Transverse colon (tissue), 4 donors: ENCODE measurements at regions not wholly inside any gene's neighbourhood (a gene's known extent, or its start where the extent isn't known, plus 50 kb on each side); places are given as distances from the start of the nearest gene placed in this dataset.

Experiments
- DNase-seq: peaks from one replicate; pipeline ENCODE4 v3.0.0-alpha.2; 2019
- H3K27ac ChIP-seq, 4 donors: fragments of 200-600 bp; sonication (generic); 2 replicates each; pipeline ENCODE4 v1.5.1; 2016 to 2018; ENCODE audit warnings: inconsistent platforms in 4 of 4
- H3K27me3 ChIP-seq: fragments of 200-600 bp; sonication (generic); 2 replicates; pipeline ENCODE4 v1.5.1; 2017; ENCODE audit warnings: inconsistent platforms
- H3K36me3 ChIP-seq, 4 donors: fragments of 200-600 bp; sonication (generic); 2 replicates each; pipeline ENCODE4 v1.5.1; 2017 to 2019; ENCODE audit warnings: inconsistent platforms in 4 of 4
- H3K4me1 ChIP-seq, 4 donors: fragments of 200-600 bp; sonication (generic); 2 replicates each; pipeline ENCODE4 v1.5.1; 2017 to 2020; ENCODE audit warnings: inconsistent platforms in 4 of 4
- H3K4me3 ChIP-seq, 4 donors: fragments of 200-600 bp; sonication (generic); 1 replicate in 1 of 4; 2 replicates in 3 of 4; pipeline versions ENCODE4 v1.5.1 to v1.6.1; 2017 to 2019; ENCODE audit warnings: inconsistent platforms in 4 of 4
- H3K9me3 ChIP-seq, 2 donors: fragments of 200-600 bp; sonication (generic); 2 replicates each; pipeline ENCODE4 v1.5.1; 2017 to 2019; ENCODE audit warnings: inconsistent platforms in 2 of 2
- EP300 ChIP-seq: sonication (generic); formaldehyde crosslinking; IDR thresholded peaks from one replicate; pipeline ENCODE4 v1.6.1; 2017; ENCODE audit warnings: antibody characterized with exemption, low read depth
- POLR2A ChIP-seq: fragments of 450-650 bp; IDR thresholded peaks from one replicate; pipeline ENCODE4 v1.6.1; 2016; ENCODE audit warnings: antibody characterized with exemption, mild to moderate bottlenecking, moderate library complexity
- POLR2AphosphoS5 ChIP-seq, 3 donors: sonication (generic); formaldehyde crosslinking; IDR thresholded peaks; one replicate each; pipeline ENCODE4 v1.6.1; 2016; ENCODE audit warnings: antibody characterized with exemption in 3 of 3
- WGBS, 2 donors: methylation state at CpG; one replicate each; pipeline ENCODE4 v1.1.5; 2018; ENCODE audit warnings: low coverage in 1 of 2; 5-methylcytosine and 5-hydroxymethylcytosine counted together
- in situ Hi-C, 4 donors: fragments of 200-750 bp; cut with MboI; loops; one replicate each; pipeline versions ENCODE4 v1.15.0 to v1.15.1; 2017; ENCODE audit warnings: low sequenced_read_pairs in 3 of 4, low pct_ligation_motif_present in 1 of 4, low pct_unique_long_range_greater_than_20kb in 1 of 4
- intact Hi-C: fragments of 100-400 bp; cut with DNase I; formaldehyde crosslinking; loops from one replicate; pipeline ENCODE4 v1.15.1; 2023; ENCODE audit warnings: low total_unique reads
- TF ChIP-seq, protein P1 (sequence below), 5 experiments: fragments of 200-600 bp in 3 of 5; fragments of 450-650 bp in 2 of 5; sonication (generic) in 3 of 5; IDR thresholded peaks; 1 replicate in 2 of 5; 2 replicates in 3 of 5; pipeline ENCODE4 v1.5.1; 2016 to 2017; ENCODE audit warnings: antibody characterized with exemption in 5 of 5, inconsistent platforms in 3 of 5, mild to moderate bottlenecking in 2 of 5, moderate library complexity in 1 of 5

- H3K9me3 ChIP-seq = no peaks in the 10 kb centered on the region
- 57 to 69% methylated on average over 2 of the region's 2 CpGs for WGBS, 2 donors
- TF ChIP-seq, protein P1, sequence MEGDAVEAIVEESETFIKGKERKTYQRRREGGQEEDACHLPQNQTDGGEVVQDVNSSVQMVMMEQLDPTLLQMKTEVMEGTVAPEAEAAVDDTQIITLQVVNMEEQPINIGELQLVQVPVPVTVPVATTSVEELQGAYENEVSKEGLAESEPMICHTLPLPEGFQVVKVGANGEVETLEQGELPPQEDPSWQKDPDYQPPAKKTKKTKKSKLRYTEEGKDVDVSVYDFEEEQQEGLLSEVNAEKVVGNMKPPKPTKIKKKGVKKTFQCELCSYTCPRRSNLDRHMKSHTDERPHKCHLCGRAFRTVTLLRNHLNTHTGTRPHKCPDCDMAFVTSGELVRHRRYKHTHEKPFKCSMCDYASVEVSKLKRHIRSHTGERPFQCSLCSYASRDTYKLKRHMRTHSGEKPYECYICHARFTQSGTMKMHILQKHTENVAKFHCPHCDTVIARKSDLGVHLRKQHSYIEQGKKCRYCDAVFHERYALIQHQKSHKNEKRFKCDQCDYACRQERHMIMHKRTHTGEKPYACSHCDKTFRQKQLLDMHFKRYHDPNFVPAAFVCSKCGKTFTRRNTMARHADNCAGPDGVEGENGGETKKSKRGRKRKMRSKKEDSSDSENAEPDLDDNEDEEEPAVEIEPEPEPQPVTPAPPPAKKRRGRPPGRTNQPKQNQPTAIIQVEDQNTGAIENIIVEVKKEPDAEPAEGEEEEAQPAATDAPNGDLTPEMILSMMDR (IDR thresholded peaks at IDR 0.05) = no peak
- TF ChIP-seq POLR2AphosphoS5 (IDR thresholded peaks at IDR 0.05) = no peak
- no peak for TF ChIP-seq EP300
- no peak for TF ChIP-seq POLR2A
- DNase-seq = no peak
- H3K27me3 ChIP-seq = no peaks in the 10 kb centered on the region
- intact Hi-C loops (no loop called here), in situ Hi-C loops (loop anchor here in 1 of 4 donors (25.0 kb wide), 1 partner anchor 97 kb away; no protein-coding TSS in a partner anchor)
- H3K27ac ChIP-seq = no peak overlapping the region
- H3K4me1 ChIP-seq = no peaks in the 10 kb centered on the region
- H3K4me3 ChIP-seq = no peak overlapping the region
- no peaks in the 10 kb centered on the region for H3K36me3 ChIP-seq
Observed at GRCh38 chr9:27990524-27990923, 417.2 kb upstream of the C9orf72 start.

DNA sequence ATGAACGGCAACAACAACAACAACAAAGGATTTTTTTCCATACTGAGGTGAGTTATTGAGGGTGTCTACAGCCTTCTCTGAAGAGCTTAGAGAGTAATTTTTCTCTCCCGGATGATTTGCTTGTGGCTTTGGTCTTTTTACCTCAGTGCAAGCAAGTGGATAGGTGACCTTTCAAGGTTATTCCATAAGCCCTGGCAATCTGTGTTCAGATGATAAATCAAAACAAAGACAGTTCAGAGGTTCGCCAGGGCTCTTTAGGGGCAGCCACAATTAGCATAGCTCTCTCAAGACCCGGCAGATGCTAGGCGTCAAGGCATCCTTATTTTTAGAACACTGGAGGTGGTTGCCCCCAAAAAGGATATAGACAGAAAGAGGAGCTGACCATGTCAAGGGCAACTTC lies 417.9 kb upstream of the C9orf72 start:
- in situ Hi-C loops = loop anchor here in 1 of 4 donors (25.0 kb wide), 1 partner anchor 96 kb away; no protein-coding TSS in a partner anchor
- Histone ChIP-seq H3K36me3 (no peaks in the 10 kb centered on the region), H3K27ac (no peak overlapping the region), H3K9me3 (no peaks in the 10 kb centered on the region), H3K4me3 (no peak overlapping the region), H3K27me3 (no peaks in the 10 kb centered on the region), H3K4me1 (no peaks in the 10 kb centered on the region)
- intact Hi-C loops = no loop called here
- TF ChIP-seq, protein P1 (IDR thresholded peaks at IDR 0.05) = no peak
- TF ChIP-seq POLR2AphosphoS5 (IDR thresholded peaks at IDR 0.05) = no peak
- no peak for TF ChIP-seq POLR2A
- TF ChIP-seq EP300 = no peak
- no peak for DNase-seq
- WGBS, 2 donors = 76 to 78% methylated on average over 5 of the region's 5 CpGs

- 40 to 58% methylated on average over 1 of the region's 1 CpG for WGBS, 2 donors
- Histone ChIP-seq H3K27ac (no peak overlapping the region), H3K9me3 (no peaks in the 10 kb centered on the region), H3K36me3 (no peaks in the 10 kb centered on the region), H3K4me1 (no peaks in the 10 kb centered on the region), H3K4me3 (no peak overlapping the region), H3K27me3 (no peaks in the 10 kb centered on the region)
- in situ Hi-C loops (no loop called here), intact Hi-C loops (no loop called here)
- DNase-seq = no peak
- TF ChIP-seq POLR2AphosphoS5 (IDR thresholded peaks at IDR 0.05) (no peak), EP300 (no peak), POLR2A (no peak)
- TF ChIP-seq, protein P1 (IDR thresholded peaks at IDR 0.05) = no peak
Observed at GRCh38 chr9:28001096-28001495, 427.8 kb upstream of the C9orf72 start.

- Histone ChIP-seq H3K27me3 (no peaks in the 10 kb centered on the region), H3K36me3 (no peaks in the 10 kb centered on the region), H3K27ac (no peak overlapping the region), H3K9me3 (no peaks in the 10 kb centered on the region), H3K4me3 (no peak overlapping the region), H3K4me1 (no peaks in the 10 kb centered on the region)
- in situ Hi-C loops (no loop called here), intact Hi-C loops (no loop called here)
- DNase-seq = no peak
- TF ChIP-seq, protein P1 (IDR thresholded peaks at IDR 0.05) = no peak
- TF ChIP-seq EP300 (no peak), POLR2AphosphoS5 (IDR thresholded peaks at IDR 0.05) (no peak), POLR2A (no peak)
- 55 to 57% methylated on average over 4 of the region's 4 CpGs for WGBS, 2 donors
Observed at GRCh38 chr9:28004900-28005299, 431.6 kb upstream of the C9orf72 start.
